Testis (tissue), 2 donors: ENCODE measurements at regions not wholly inside any gene's neighbourhood (a gene's known extent, or its start where the extent isn't known, plus 50 kb on each side); places are given as distances from the start of the nearest gene placed in this dataset.

Experiments used
- DNase-seq: peaks from one replicate; pipeline ENCODE4 v3.0.0-alpha.2; 2019
- H3K27ac ChIP-seq, 2 donors: fragments of 200-600 bp; sonication (generic); one replicate each; pipeline ENCODE4 v1.5.1; 2019
- H3K27me3 ChIP-seq: fragments of 200-600 bp; sonication (generic); one replicate; pipeline ENCODE4 v1.5.1; 2019
- H3K36me3 ChIP-seq: fragments of 200-600 bp; sonication (generic); one replicate; pipeline ENCODE4 v1.5.1; 2017; ENCODE audit warnings: low read depth; ENCODE audit errors: missing control alignments
- H3K4me1 ChIP-seq: fragments of 200-600 bp; sonication (generic); one replicate; pipeline ENCODE4 v1.5.1; 2019
- H3K4me3 ChIP-seq, 2 donors: fragments of 200-600 bp; sonication (generic); one replicate each; pipeline ENCODE4 v1.5.1; 2017 to 2019
- H3K9me3 ChIP-seq: fragments of 200-600 bp; sonication (generic); one replicate; pipeline ENCODE4 v1.5.1; 2017
- CTCF ChIP-seq, 3 experiments: fragments of 450-650 bp in 2 of 3; fragments of 200-600 bp in 1 of 3; sonication (generic) in 1 of 3; IDR thresholded peaks; one replicate each; pipeline ENCODE4 v1.5.1; 2016 to 2019; ENCODE audit warnings: antibody characterized with exemption in 3 of 3, mild to moderate bottlenecking in 2 of 3, moderate library complexity in 1 of 3
- POLR2A ChIP-seq: fragments of 450-650 bp; IDR thresholded peaks from one replicate; pipeline ENCODE4 v1.6.1; 2017; ENCODE audit warnings: antibody characterized with exemption, mild to moderate bottlenecking, moderate library complexity
- WGBS, 2 donors: methylation state at CpG; one replicate each; pipeline ENCODE4 v1.1.5; 2018; 5-methylcytosine and 5-hydroxymethylcytosine counted together
- intact Hi-C: fragments of 100-400 bp; cut with DNase I; formaldehyde crosslinking; loops from one replicate; pipeline ENCODE4 v1.15.1; 2023; ENCODE audit warnings: low total_unique reads

DNA sequence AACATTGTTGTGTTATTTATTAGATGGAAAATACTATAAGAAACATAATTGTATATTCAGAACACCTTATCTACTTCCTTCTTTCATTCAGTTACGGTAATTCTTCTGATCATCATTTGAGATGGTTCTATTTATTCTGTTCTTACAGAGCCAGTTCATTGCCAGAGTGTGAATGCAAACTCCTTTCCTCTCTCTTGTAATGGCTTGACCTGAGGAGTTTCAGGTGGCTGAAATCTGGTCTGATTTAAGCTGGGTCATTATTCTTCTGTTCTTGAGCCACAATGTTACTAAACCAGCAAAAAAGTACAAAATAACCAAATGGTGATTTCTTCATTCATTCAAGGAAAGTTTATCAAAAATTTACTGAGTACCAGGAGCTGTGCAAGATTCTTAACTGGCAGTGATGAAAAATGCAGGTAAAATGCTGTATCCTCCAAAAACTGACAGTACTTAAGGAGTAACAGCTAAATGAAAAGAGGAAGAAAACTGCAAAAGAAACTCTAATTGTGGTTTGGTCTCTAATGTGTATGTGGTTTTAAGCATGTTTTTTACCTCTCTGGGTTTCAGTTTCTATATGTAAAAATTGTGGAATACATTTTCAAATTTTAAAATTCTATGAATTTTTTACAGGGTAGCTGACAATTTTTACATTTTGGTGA is 182.4 kb upstream of the UFM1 start:
- no peak for TF ChIP-seq CTCF (IDR thresholded peaks at IDR 0.05)
- no peak for TF ChIP-seq POLR2A
- Histone ChIP-seq H3K9me3 (no peaks in the 10 kb centered on the region), H3K4me1 (no peaks in the 10 kb centered on the region), H3K27me3 (no peaks in the 10 kb centered on the region), H3K27ac (no peak overlapping the region), H3K36me3 (no peaks in the 10 kb centered on the region), H3K4me3 (no peak overlapping the region)
- WGBS, 2 donors: 61 to 82% methylated on average over 1 of the region's 1 CpG
- intact Hi-C loops: no loop called here
- DNase-seq: no peak

GRCh38 chr13:38166116-38166515 is 183.5 kb upstream of the UFM1 start:
- Histone ChIP-seq H3K4me1 (no peaks in the 10 kb centered on the region), H3K27me3 (no peaks in the 10 kb centered on the region), H3K36me3 (no peaks in the 10 kb centered on the region), H3K4me3 (no peak overlapping the region), H3K27ac (no peak overlapping the region), H3K9me3 (no peaks in the 10 kb centered on the region)
- no peak for TF ChIP-seq POLR2A
- no peak for TF ChIP-seq CTCF (IDR thresholded peaks at IDR 0.05)
- intact Hi-C loops: no loop called here
- DNase-seq: no peak
- 85 to 93% methylated on average over 2 of the region's 2 CpGs for WGBS, 2 donors

DNA sequence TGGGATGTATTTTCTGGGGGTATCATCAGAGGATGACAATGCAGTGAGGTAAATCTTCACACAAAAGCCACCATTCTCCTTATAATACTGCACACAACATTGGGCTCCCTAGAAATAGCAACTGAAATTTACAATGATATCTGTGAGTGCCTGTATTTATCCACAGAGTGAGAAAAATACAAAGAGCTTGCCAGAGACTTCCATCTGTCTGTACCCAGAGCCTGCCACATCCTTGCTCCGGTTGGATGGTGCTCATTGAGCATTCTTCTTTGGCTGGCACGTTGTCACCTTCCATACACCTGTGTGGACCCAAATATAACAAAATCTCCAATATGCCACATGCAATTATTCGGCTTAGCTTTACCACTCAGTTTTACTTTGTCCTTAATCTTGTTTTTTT is 189.5 kb upstream of the UFM1 start:
- TF ChIP-seq CTCF (IDR thresholded peaks at IDR 0.05) (no peak), POLR2A (no peak)
- no peaks in the 10 kb centered on the region for H3K4me1 ChIP-seq
- no peaks in the 10 kb centered on the region for H3K36me3 ChIP-seq
- no peak overlapping the region for H3K4me3 ChIP-seq
- no peak overlapping the region for H3K27ac ChIP-seq
- intact Hi-C loops: no loop called here
- WGBS, 2 donors: 76 to 84% methylated on average over 3 of the region's 3 CpGs
- no peak for DNase-seq
- no peaks in the 10 kb centered on the region for H3K9me3 ChIP-seq
- no peaks in the 10 kb centered on the region for H3K27me3 ChIP-seq

DNA sequence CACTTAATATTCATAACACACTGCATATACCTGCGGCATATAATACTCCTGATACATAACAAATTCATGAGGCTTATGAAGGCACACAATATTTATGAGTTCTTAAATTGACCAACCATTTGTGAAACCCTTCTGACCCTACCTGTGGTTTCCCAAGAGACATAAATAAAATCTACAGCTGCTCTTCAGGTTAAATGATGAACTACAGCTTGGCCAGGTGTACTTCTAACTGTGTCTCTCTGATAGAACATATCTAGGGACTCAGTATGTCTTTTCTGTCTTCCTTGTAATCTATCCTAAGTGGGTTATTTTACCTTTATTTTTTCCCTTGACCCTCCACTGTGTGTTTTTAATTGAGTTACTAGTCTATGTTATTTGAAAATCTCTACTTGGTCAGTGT is 189.9 kb upstream of the UFM1 start:
- intact Hi-C loops: no loop called here
- no peak for DNase-seq

More for the DNA sequence above, 189.9 kb upstream of the UFM1 start:
- Histone ChIP-seq H3K4me3 (no peak overlapping the region), H3K27ac (no peak overlapping the region), H3K9me3 (no peaks in the 10 kb centered on the region), H3K27me3 (no peaks in the 10 kb centered on the region), H3K36me3 (no peaks in the 10 kb centered on the region), H3K4me1 (no peaks in the 10 kb centered on the region)
- TF ChIP-seq CTCF (IDR thresholded peaks at IDR 0.05): no peak
- no peak for TF ChIP-seq POLR2A
- 93 to 94% methylated on average over 1 of the region's 1 CpG for WGBS, 2 donors
